HepG2 (cell line): ENCODE measurements at regions not wholly inside any gene's neighbourhood (a gene's known extent, or its start where the extent isn't known, plus 50 kb on each side); places are given as distances from the start of the nearest gene placed in this dataset.

Source experiments
- ATAC-seq: fragments of 200-7000 bp; cut with Tn5 transposase; 3 replicates; pipeline ENCODE4 v1.9.1; 2020; ENCODE audit warnings: mild to moderate bottlenecking, moderate library complexity
- BruUV-seq: library from RNA; stranded (reverse); fragments of 400-500 nt; replicated peaks from 2 replicates; lab custom pipeline; 2021; lab: Mats Ljungman, UMichigan
- CTCF ChIA-PET: fragments of 300-600 bp; formaldehyde crosslinking; extraction: SDS; loops from one replicate; lab custom pipeline; 2021; ENCODE audit warnings: low total read pairs, inconsistent platforms, low intra/inter-chr PET ratio; lab: Yijun Ruan, JAX
- POLR2A ChIA-PET: fragments of 350-600 bp; sonication (Branson Sonifier 250); formaldehyde crosslinking; loops from one replicate; lab custom pipeline; 2020; ENCODE audit warnings: antibody characterized with exemption, inconsistent platforms; lab: Yijun Ruan, JAX
- DNase-seq: peaks from one replicate; pipeline ENCODE4 v3.0.0-alpha.2; 2015; ENCODE audit warnings: low spot score
- FAIRE-seq: peaks from 3 replicates; lab custom pipeline; 2011; peaks lifted over from hg19 to GRCh38; lab: Jason Lieb, UNC
- H2AFZ ChIP-seq: one replicate; pipeline ENCODE4 v1.6.1; 2011; ENCODE audit warnings: low read length, inconsistent platforms
- H3K27ac ChIP-seq: fragments of 300-600 bp; 3 replicates; pipeline ENCODE4 v1.8.0; 2011; ENCODE audit warnings: mixed run types, mild to moderate bottlenecking, mixed read lengths, low read length, inconsistent platforms; ENCODE audit not compliant: insufficient read depth; ENCODE audit errors: extremely low read length
- H3K27me3 ChIP-seq, 2 experiments: fragments of 200-600 bp in 1 of 2; 2 replicates in 1 of 2; 3 replicates in 1 of 2; pipeline versions ENCODE4 v1.6.0 to v1.8.0; 2011; ENCODE audit warnings: low read length in 2 of 2, mild to moderate bottlenecking in 2 of 2, moderate library complexity in 2 of 2, inconsistent platforms in 1 of 2; ENCODE audit not compliant: insufficient read depth in 2 of 2, control insufficient read depth in 1 of 2
- H3K36me3 ChIP-seq, 2 experiments: fragments of 200-600 bp in 1 of 2; replicated peaks in 1 of 2; 2 replicates in 1 of 2; 3 replicates in 1 of 2; pipeline versions ENCODE4 v1.5.1 to v1.8.0; 2011; ENCODE audit warnings: low read length in 2 of 2, inconsistent platforms in 1 of 2; ENCODE audit not compliant: insufficient read depth in 2 of 2, control insufficient read depth in 1 of 2
- H3K4me1 ChIP-seq: 2 replicates; pipeline ENCODE4 v1.5.1; 2012; ENCODE audit warnings: low read length, inconsistent platforms; ENCODE audit not compliant: insufficient read depth
- H3K4me2 ChIP-seq: 2 replicates; pipeline ENCODE4 v1.6.0; 2011; ENCODE audit warnings: low read depth, low read length, inconsistent platforms
- H3K4me3 ChIP-seq, 3 experiments: fragments of 200-600 bp in 1 of 3; sonication (generic), shearing (Covaris generic) in 1 of 3; replicated peaks in 1 of 3; 2 replicates each; pipeline ENCODE4 v1.5.1; 2011 to 2016; ENCODE audit warnings: low read length in 3 of 3, inconsistent platforms in 2 of 3, low read depth in 2 of 3, mild to moderate bottlenecking in 2 of 3, control low read depth in 1 of 3, mixed read lengths in 1 of 3; ENCODE audit not compliant: insufficient read depth in 1 of 3
- H3K79me2 ChIP-seq: one replicate; pipeline ENCODE4 v1.6.1; 2011; ENCODE audit warnings: low read length, inconsistent platforms; ENCODE audit not compliant: insufficient read depth
- H3K9ac ChIP-seq: 2 replicates; pipeline ENCODE4 v1.6.0; 2011; ENCODE audit warnings: mild to moderate bottlenecking, low read depth, low read length, inconsistent platforms; ENCODE audit not compliant: insufficient read depth
- H3K9me3 ChIP-seq: 2 replicates; pipeline ENCODE4 v1.5.1; 2012; ENCODE audit warnings: mild to moderate bottlenecking, low read length
- H4K20me1 ChIP-seq: 2 replicates; pipeline ENCODE4 v1.6.0; 2011; ENCODE audit warnings: inconsistent platforms, mild to moderate bottlenecking, low read length, moderate library complexity; ENCODE audit not compliant: insufficient read depth
- ISX ChIP-seq: sonication (generic); formaldehyde crosslinking; conservative IDR thresholded peaks from 2 replicates; pipeline ENCODE4 v1.5.0; 2020; ENCODE audit warnings: missing genetic modification reagents
- SP140L ChIP-seq: sonication (generic); formaldehyde crosslinking; IDR thresholded peaks from 2 replicates; pipeline ENCODE4 v1.4.0; 2020; ENCODE audit warnings: missing genetic modification reagents, borderline replicate concordance
- TOPORS ChIP-seq: sonication (generic); formaldehyde crosslinking; IDR thresholded peaks from 2 replicates; pipeline ENCODE4 v1.8.0; 2023; ENCODE audit warnings: mild to moderate bottlenecking, missing genetic modification reagents
- YY1 ChIP-seq: IDR thresholded peaks from 2 replicates; pipeline ENCODE4 v1.6.1; 2011; ENCODE audit warnings: low read length, low read depth, moderate library complexity, mild to moderate bottlenecking; ENCODE audit not compliant: insufficient read depth, insufficient replicate concordance
- ZBTB8A ChIP-seq: sonication (generic); formaldehyde crosslinking; IDR thresholded peaks from 2 replicates; pipeline ENCODE4 v1.4.0; 2020; ENCODE audit warnings: mild to moderate bottlenecking, low read depth, missing genetic modification reagents, borderline replicate concordance
- ZNF552 ChIP-seq: sonication (generic); formaldehyde crosslinking; IDR thresholded peaks from 2 replicates; pipeline ENCODE4 v1.9.0; 2022; ENCODE audit warnings: missing genetic modification reagents, mild to moderate bottlenecking, borderline replicate concordance
- ZNF709 ChIP-seq: sonication (generic); formaldehyde crosslinking; IDR thresholded peaks from 2 replicates; pipeline ENCODE4 v1.5.0; 2020; ENCODE audit warnings: mild to moderate bottlenecking, missing genetic modification reagents
- WGBS: methylation state at CpG from one replicate; pipeline ENCODE4 v1.1.6; 2017; ENCODE audit warnings: low lambda C conversion rate; 5-methylcytosine and 5-hydroxymethylcytosine counted together
- in situ Hi-C: cut with HindIII; loops from 2 replicates; pipeline ENCODE4 v1.10.0; 2017; ENCODE audit warnings: low pct_unique_long_range_greater_than_20kb; ENCODE audit not compliant: extremely low pct_ligation_motif_present
- intact Hi-C: fragments of 100-400 bp; cut with micrococcal nuclease; formaldehyde crosslinking; loops from one replicate; pipeline ENCODE4 v1.10.0; 2022; ENCODE audit not compliant: unreplicated experiment
- TF ChIP-seq, protein P1 (sequence below): sonication (generic); formaldehyde crosslinking; IDR thresholded peaks from 2 replicates; pipeline ENCODE4 v1.4.0; 2020; ENCODE audit warnings: mild to moderate bottlenecking, missing genetic modification reagents
- TF ChIP-seq, protein P2 (sequence below): sonication (generic); formaldehyde crosslinking; IDR thresholded peaks from 2 replicates; pipeline ENCODE4 v1.8.1; 2022; ENCODE audit warnings: low read depth, mild to moderate bottlenecking, missing genetic modification reagents

DNA sequence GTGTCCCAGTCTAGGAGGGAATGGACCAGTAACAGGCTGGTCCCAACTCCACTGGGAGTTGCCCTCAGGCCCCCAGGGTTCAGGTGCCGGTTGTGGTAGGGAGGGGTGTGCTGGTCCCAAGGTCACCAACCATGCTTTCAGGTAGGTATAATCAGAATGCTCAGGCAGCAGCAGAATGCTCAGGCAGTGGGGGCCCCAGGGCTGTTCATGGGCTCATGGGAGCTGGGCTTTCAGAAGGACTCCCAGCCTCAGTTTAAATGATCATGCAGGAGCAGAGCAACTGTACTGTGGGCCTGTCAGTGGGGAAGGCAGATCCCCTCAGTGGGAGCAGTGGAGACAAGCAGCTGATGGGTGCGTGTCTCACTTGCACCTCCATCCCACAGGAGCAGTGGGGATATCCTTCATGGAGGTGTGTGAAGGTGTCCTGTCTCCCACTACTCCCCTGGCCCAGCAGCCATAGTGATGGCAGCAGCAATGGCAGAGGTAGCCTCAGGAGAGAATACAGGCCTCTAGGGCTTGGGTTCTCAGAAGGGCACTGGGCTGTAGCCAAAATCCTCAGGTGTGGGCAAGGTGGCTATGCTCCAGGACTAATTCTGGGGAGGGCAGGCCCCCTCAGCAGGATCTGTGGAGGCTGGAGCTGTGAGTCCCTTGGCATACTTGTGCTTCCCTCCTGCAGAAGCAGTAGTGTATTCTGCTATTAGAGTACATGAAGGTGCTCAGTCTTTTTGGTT lies 917.3 kb upstream of the B3GALT2 start:
- intact Hi-C loops (no loop called here), in situ Hi-C loops (no loop called here)
- Histone ChIP-seq H3K4me2 (no peak overlapping the region), H2AFZ (no peak overlapping the region), H3K36me3 (no peaks in the 10 kb centered on the region), H3K27ac (no peak overlapping the region), H3K4me1 (peaks cover 9% of the 10 kb centered on the region), H3K9ac (no peak overlapping the region), H4K20me1 (no peaks in the 10 kb centered on the region), H3K4me3 (no peak overlapping the region), H3K27me3 (no peaks in the 10 kb centered on the region), H3K79me2 (no peaks in the 10 kb centered on the region), H3K9me3 (no peaks in the 10 kb centered on the region)
- TF ChIP-seq ZBTB8A (CRISPR knock-in tag) (no peak), TOPORS (CRISPR knock-in tag) (no peak), ZNF709 (no peak), ISX (CRISPR knock-in tag) (no peak), ZNF552 (CRISPR knock-in tag) (no peak), SP140L (no peak), YY1 (no peak)
- TF ChIP-seq, protein P1, sequence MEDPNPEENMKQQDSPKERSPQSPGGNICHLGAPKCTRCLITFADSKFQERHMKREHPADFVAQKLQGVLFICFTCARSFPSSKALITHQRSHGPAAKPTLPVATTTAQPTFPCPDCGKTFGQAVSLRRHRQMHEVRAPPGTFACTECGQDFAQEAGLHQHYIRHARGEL (CRISPR knock-in tag), result no peak
- TF ChIP-seq, protein P2, sequence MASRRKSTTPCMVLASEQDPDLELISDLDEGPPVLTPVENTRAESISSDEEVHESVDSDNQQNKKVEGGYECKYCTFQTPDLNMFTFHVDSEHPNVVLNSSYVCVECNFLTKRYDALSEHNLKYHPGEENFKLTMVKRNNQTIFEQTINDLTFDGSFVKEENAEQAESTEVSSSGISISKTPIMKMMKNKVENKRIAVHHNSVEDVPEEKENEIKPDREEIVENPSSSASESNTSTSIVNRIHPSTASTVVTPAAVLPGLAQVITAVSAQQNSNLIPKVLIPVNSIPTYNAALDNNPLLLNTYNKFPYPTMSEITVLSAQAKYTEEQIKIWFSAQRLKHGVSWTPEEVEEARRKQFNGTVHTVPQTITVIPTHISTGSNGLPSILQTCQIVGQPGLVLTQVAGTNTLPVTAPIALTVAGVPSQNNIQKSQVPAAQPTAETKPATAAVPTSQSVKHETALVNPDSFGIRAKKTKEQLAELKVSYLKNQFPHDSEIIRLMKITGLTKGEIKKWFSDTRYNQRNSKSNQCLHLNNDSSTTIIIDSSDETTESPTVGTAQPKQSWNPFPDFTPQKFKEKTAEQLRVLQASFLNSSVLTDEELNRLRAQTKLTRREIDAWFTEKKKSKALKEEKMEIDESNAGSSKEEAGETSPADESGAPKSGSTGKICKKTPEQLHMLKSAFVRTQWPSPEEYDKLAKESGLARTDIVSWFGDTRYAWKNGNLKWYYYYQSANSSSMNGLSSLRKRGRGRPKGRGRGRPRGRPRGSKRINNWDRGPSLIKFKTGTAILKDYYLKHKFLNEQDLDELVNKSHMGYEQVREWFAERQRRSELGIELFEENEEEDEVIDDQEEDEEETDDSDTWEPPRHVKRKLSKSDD, result no peak
- no peak for FAIRE-seq
- POLR2A ChIA-PET, result no interaction called here
- peak; percentile 40 for ATAC-seq
- WGBS, result no CpG with 5 or more reads among the region's 2 CpGs
- CTCF ChIA-PET, result no interaction called here
- no TSS peak for BruUV-seq
- DNase-seq, result no peak
